GM18517 (cell line): ENCODE measurements at regions not wholly inside any gene's neighbourhood (a gene's known extent, or its start where the extent isn't known, plus 50 kb on each side); places are given as distances from the start of the nearest gene placed in this dataset.

Source experiments
- ATAC-seq: cut with Tn5 transposase; IDR thresholded peaks from one replicate; pipeline ENCODE4 v1.9.1; 2021; ENCODE audit warnings: mild to moderate bottlenecking, moderate library complexity; ENCODE audit not compliant: unreplicated experiment

DNA sequence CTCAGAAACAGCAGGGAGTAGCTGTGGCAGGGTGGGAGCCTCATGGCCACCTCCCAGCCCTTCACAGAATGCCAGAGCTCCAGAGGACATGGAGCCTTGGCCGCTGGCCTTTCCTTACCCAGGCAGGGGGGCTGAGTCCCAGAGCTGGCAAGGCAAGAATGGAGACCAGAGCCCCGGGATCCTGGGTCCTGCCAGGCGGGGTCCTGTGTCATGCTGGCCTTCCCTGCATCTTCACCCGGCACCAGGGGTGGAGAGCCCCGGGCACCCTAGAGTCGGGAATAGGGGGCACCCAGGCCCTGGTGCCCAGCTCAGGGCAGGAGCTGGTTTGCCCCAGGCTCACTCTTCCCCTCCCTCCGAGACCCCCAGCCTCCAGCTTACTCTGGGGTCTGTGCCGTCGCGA, 519.9 kb downstream of the TBC1D22A start:
- ATAC-seq, result no peak

GRCh38 chr22:47281126-47282106, 519.0 kb downstream of the TBC1D22A start:
- no peak for ATAC-seq

GRCh38 chr22:47280301-47280700, 517.9 kb downstream of the TBC1D22A start:
- no peak for ATAC-seq

GRCh38 chr22:47279746-47280145, 517.3 kb downstream of the TBC1D22A start:
- no peak for ATAC-seq

GRCh38 chr22:47279337-47279736, 516.9 kb downstream of the TBC1D22A start:
- no peak for ATAC-seq

- no peak for ATAC-seq
These were observed 516.2 kb downstream of the TBC1D22A start for GRCh38 chr22:47278655-47279054.

DNA sequence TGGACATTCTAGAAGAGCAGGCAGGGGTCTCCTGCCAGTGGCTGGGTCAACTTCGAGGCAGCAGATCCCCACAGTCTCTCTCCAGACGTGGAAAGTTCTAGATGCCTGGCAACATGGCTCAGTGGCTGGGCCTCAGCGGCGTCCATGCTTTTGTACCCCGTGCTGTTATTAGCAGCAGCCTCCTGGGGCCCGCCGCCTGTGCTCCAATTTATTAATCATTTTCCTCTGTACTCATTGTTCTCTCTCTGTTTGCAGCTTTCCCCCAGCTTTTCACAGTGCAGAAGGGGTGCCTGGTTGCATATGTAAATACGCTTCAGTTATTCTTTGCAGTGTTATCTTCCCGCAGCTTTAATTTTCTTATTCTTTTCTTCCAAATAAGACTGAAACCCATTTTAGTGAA, 515.1 kb downstream of the TBC1D22A start:
- no peak for ATAC-seq

- ATAC-seq, result no peak
These were observed 514.5 kb downstream of the TBC1D22A start for GRCh38 chr22:47276991-47277390.

DNA sequence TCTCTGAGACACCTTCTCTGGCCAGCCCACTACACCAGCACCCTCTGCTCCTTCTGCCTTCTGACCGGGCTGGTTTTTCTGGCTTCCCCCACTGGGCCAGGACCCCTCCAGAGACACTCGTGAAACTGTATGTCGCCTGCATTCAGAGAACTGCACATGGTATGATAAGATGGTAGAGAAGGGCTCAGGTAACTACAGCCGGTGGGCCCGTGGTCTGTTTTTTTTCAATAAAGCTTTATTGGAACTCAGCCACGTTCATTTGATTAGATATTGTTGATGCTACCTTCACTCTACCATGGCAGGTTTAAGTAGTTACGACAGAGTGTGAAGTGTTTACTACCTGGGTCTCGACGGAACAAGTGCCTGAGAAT, 514.0 kb downstream of the TBC1D22A start:
- ATAC-seq, result no peak

GRCh38 chr22:47275605-47276449, 513.4 kb downstream of the TBC1D22A start:
- ATAC-seq, result no peak

- no peak for ATAC-seq
These were observed 511.7 kb downstream of the TBC1D22A start for GRCh38 chr22:47274196-47274595.

DNA sequence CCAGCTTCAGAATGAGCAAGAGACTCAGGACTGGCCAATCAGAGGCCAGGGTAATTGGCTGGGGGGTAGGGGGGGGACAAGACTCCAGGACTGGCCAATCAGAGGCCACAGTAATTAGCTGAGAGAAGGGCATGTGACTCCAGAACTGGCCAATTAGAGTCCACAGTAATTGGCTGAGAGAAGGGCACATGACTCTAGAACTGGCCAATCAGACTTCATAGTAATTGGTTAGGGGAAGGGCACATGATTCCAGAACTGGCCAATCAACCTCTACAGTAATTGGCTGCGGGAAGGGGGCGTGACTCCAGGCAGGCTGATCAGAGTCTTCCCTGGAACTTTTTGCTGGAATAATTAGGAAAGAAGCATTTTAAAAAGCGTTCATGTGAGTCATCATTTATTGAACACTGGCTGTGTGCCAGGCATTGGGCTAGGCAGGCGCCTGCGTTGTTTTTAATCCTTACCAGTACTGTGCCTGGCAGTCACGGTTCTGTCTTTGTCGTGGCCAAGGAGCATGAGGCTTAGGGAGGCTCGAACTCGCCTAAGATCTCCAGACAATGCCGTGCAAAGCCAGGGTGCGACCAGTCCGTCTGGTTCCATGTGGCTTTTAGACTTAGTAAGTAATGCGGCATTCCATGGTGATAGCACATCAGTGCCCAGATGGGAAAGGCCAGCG, 508.1 kb downstream of the TBC1D22A start:
- no peak for ATAC-seq

GRCh38 chr22:47269516-47270088, 507.2 kb downstream of the TBC1D22A start:
- ATAC-seq, result no peak

DNA sequence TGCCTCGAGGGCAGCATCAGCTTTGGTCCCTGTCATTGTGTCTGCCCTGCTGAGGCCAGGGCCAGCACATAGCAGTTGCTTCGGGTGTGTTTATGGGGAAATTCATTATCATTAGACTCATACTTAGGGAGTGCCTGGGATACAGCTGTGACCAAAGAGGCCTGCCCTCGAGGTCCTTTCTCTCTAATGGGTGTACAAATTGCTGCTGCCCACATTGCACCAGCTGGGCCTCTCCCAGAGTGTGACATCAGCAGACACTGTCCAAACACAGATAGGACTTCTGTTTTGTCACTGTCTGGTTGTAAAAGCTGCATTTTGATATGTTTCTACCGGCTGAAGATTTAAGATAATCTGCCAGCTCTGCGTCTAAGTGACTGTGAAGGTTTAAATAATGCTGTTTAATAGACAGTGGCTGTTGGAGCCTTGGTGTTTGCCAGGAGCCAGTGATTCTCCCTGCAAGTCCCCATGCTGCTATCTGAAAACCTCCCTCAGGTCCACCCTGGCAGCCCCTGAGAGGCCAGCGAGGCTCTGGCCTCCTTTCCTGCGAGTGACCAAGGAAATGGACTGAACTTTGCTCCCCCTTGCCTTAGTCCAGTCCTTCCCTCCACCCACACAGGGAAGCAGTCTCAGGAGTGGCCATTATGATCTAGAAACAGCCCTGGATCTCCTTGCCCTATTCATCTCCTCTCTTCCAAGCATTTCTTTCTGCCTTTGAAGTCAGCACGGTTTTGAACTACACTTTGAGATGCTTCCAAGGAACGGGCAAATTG, 505.2 kb downstream of the TBC1D22A start:
- no peak for ATAC-seq

- ATAC-seq, result no peak
These were observed 503.9 kb downstream of the TBC1D22A start for GRCh38 chr22:47266329-47266728.

- ATAC-seq, result no peak
These were observed 498.1 kb downstream of the TBC1D22A start for GRCh38 chr22:47260551-47260950.

DNA sequence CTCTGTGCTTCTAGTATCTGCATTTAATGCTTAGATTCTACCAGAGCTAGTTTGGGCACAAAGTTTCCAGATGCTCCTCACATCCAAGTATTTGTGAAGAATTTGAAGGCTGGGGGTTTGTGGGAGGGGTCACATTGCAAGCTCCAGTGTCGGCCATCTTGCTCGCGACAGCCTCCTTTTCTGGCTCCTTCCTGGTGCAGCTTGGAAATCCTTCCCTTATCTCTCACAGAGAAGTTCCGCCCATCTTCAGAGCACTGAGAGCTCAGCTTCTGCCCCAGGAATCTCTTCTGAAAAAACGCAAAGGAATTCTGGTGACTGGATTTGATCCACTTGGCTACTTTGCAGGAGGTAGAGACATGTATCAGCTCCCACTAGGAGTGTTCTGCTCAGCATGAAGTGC, 497.5 kb downstream of the TBC1D22A start:
- no peak for ATAC-seq

GRCh38 chr22:47259049-47259448, 496.6 kb downstream of the TBC1D22A start:
- ATAC-seq, result no peak

DNA sequence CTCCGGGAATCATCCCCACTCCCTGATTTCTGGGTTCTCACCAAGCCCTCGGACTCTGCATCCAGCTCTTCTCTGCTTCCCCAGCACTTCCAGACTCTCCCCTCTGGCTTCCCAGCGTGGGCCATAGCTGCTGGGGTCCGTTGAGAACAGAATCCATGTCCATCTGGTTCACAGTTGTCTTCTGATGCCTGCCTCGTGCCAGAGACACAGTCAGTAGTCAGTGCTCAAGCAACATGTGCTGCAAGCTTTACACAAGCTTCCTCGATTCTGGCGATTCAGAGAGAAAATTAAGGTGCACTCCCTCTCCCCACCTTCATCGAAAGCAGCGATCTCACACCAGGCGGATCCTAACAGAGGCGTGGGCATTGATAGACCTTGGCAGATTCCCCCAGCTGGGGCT, 495.5 kb downstream of the TBC1D22A start:
- no peak for ATAC-seq

- no peak for ATAC-seq
These were observed 495.1 kb downstream of the TBC1D22A start for GRCh38 chr22:47257566-47257965.
